ENCODE measurements at regions not wholly inside any gene's neighbourhood (a gene's known extent, or its start where the extent isn't known, plus 50 kb on each side); places are given as distances from the start of the nearest gene placed in this dataset.

DNA sequence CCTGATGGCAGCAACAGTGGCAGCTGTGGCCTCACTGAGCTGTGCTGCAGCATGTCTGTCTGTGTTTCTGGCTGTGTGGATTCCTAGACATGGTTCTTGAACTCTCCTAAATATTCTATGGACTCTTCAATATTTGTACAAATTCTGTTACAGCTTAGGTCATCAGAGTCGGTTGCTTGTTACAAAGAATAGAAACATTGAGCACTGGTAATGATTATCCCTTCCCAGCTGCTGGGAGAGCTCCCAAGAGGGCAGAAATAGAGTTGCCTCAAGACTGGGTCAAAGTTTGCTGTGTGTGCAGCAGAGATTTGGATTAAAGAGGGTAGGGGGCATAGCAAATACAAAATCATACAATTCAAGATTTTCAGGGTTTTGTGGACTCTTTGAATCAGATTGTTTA is 337.1 kb upstream of the AKR1E2 start:
- no peak overlapping the region for H3K4me3 ChIP-seq (ENCODE audit: low read depth, low read length)
- TF ChIP-seq CTCF (IDR thresholded peaks at IDR 0.05; ENCODE audit: low read depth, low read length), result no peak

GRCh38 chr10:4485636-4486035 is 340.4 kb upstream of the AKR1E2 start:
- no peak for TF ChIP-seq CTCF (IDR thresholded peaks at IDR 0.05; ENCODE audit: low read depth, low read length)
- no peak overlapping the region for H3K4me3 ChIP-seq (ENCODE audit: low read depth, low read length)

GRCh38 chr10:4483811-4484210 is 342.2 kb upstream of the AKR1E2 start:
- H3K4me3 ChIP-seq (ENCODE audit: low read depth, low read length), result no peak overlapping the region
- no peak for TF ChIP-seq CTCF (IDR thresholded peaks at IDR 0.05; ENCODE audit: low read depth, low read length)

GRCh38 chr10:4482659-4483058 is 343.3 kb upstream of the AKR1E2 start:
- no peak overlapping the region for H3K4me3 ChIP-seq (ENCODE audit: low read depth, low read length)
- TF ChIP-seq CTCF (IDR thresholded peaks at IDR 0.05; ENCODE audit: low read depth, low read length), result no peak

DNA sequence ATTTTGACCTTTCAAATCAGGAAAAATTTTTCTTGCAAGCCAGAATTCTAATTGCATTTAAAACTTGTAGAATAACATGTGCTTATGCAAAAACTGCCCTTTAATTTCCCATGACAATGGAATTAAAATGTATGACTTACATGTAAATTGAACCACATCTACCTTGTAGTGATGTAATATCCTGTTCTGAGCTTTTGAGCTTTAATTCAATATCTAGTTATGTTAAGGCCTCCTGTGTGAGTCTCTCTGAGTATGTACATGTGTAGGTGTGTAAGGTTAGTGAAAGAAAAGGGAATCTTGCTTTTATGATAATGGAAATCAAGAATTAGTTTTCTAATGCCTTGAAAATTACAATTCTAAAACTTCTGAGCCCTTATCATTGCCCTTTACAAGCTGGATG is 344.8 kb upstream of the AKR1E2 start:
- no peak overlapping the region for H3K4me3 ChIP-seq (ENCODE audit: low read depth, low read length)
- no peak for TF ChIP-seq CTCF (IDR thresholded peaks at IDR 0.05; ENCODE audit: low read depth, low read length)

DNA sequence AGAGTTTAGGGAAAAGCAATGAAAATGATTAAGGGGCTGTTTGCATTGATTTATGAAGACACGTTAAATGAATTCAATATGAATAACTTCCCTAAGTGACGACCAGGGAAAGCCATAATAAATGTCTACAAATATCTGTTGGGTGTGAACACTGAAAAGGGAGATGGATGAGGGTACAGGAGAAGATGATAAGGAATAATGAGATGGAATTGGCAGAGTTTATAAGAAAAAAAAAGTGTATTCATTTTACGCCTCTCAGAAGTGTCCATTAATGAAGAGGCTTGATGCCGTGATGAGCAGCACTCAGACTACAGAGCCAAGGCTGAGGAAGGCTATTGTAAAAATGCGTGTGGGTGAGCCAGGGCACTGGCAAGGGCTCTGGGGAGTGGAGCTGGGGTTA is 346.7 kb upstream of the AKR1E2 start:
- H3K4me3 ChIP-seq (ENCODE audit: low read depth, low read length), result no peak overlapping the region
- no peak for TF ChIP-seq CTCF (IDR thresholded peaks at IDR 0.05; ENCODE audit: low read depth, low read length)

- no peak for TF ChIP-seq CTCF (IDR thresholded peaks at IDR 0.05; ENCODE audit: low read depth, low read length)
- H3K4me3 ChIP-seq (ENCODE audit: low read depth, low read length), result no peak overlapping the region
These were observed 348.3 kb upstream of the AKR1E2 start for GRCh38 chr10:4477664-4478063.
